Gastrocnemius medialis (tissue), 4 donors: ENCODE measurements at regions not wholly inside any gene's neighbourhood (a gene's known extent, or its start where the extent isn't known, plus 50 kb on each side); places are given as distances from the start of the nearest gene placed in this dataset.
"Not testable (repeated sequence)": the region's sequence is repeated elsewhere in the genome, so short reads cannot be mapped to it uniquely, and the experiment has no call there.

Source experiments
- CTCF ChIP-seq, 5 experiments: fragments of 450-650 bp in 3 of 5; fragments of 200-600 bp in 2 of 5; sonication (generic) in 2 of 5; IDR thresholded peaks in 4 of 5; conservative IDR thresholded peaks in 1 of 5; 1 replicate in 4 of 5; 2 replicates in 1 of 5; pipeline ENCODE4 v1.5.1; 2016 to 2019; ENCODE audit warnings: antibody characterized with exemption in 5 of 5, mild to moderate bottlenecking in 3 of 5, moderate library complexity in 3 of 5
- POLR2A ChIP-seq, 2 donors: fragments of 450-650 bp; IDR thresholded peaks; one replicate each; pipeline ENCODE4 v1.6.1; 2017; ENCODE audit warnings: antibody characterized with exemption in 2 of 2, mild to moderate bottlenecking in 2 of 2, moderate library complexity in 2 of 2

GRCh38 chr2:210787831-210788230 lies 231.4 kb downstream of the CPS1 start:
- TF ChIP-seq CTCF (IDR thresholded peaks at IDR 0.05 in 4 of 5, conservative IDR thresholded peaks at IDR 0.05 in 1 of 5); POLR2A (IDR thresholded peaks at IDR 0.05): not testable (repeated sequence)
